HCT116 (cell line): ENCODE measurements at regions not wholly inside any gene's neighbourhood (a gene's known extent, or its start where the extent isn't known, plus 50 kb on each side); places are given as distances from the start of the nearest gene placed in this dataset.

ENCODE experiments used
- CEBPB ChIP-seq: IDR thresholded peaks from 2 replicates; pipeline ENCODE4 v1.6.1; 2012; ENCODE audit warnings: low read depth
- CTCF ChIP-seq, 3 experiments: fragments of 200-600 bp in 1 of 3; sonication (generic) in 1 of 3; IDR thresholded peaks in 2 of 3; conservative IDR thresholded peaks in 1 of 3; 2 replicates each; pipeline ENCODE4 v1.5.1; 2012 to 2017; ENCODE audit warnings: low read depth in 2 of 3, low read length in 2 of 3, antibody characterized with exemption in 1 of 3, borderline replicate concordance in 1 of 3, control low read depth in 1 of 3, mild to moderate bottlenecking in 1 of 3, mixed read lengths in 1 of 3, mixed run types in 1 of 3, moderate library complexity in 1 of 3; ENCODE audit not compliant: insufficient read depth in 1 of 3
- EZH2phosphoT487 ChIP-seq: fragments of 200-600 bp; IDR thresholded peaks from 2 replicates; pipeline ENCODE4 v1.6.1; 2018; ENCODE audit warnings: antibody characterized with exemption, borderline replicate concordance

GRCh38 chr4:60743654-60744053 is 456.5 kb upstream of the ADGRL3 start:
- TF ChIP-seq CTCF (IDR thresholded peaks at IDR 0.05 in 2 of 3, conservative IDR thresholded peaks at IDR 0.05 in 1 of 3; ENCODE audit: borderline replicate concordance in 1 of 3, insufficient read depth in 1 of 3, low read depth in 2 of 3, low read length in 2 of 3) (no peak), EZH2phosphoT487 (no peak), CEBPB (no peak)
